Transverse colon (tissue), 4 donors: ENCODE measurements at regions not wholly inside any gene's neighbourhood (a gene's known extent, or its start where the extent isn't known, plus 50 kb on each side); places are given as distances from the start of the nearest gene placed in this dataset.

Experiments
- DNase-seq: peaks from one replicate; pipeline ENCODE4 v3.0.0-alpha.2; 2019
- H3K27ac ChIP-seq, 4 donors: fragments of 200-600 bp; sonication (generic); 2 replicates each; pipeline ENCODE4 v1.5.1; 2016 to 2018; ENCODE audit warnings: inconsistent platforms in 4 of 4
- H3K27me3 ChIP-seq: fragments of 200-600 bp; sonication (generic); 2 replicates; pipeline ENCODE4 v1.5.1; 2017; ENCODE audit warnings: inconsistent platforms
- H3K36me3 ChIP-seq, 4 donors: fragments of 200-600 bp; sonication (generic); 2 replicates each; pipeline ENCODE4 v1.5.1; 2017 to 2019; ENCODE audit warnings: inconsistent platforms in 4 of 4
- H3K4me1 ChIP-seq, 4 donors: fragments of 200-600 bp; sonication (generic); 2 replicates each; pipeline ENCODE4 v1.5.1; 2017 to 2020; ENCODE audit warnings: inconsistent platforms in 4 of 4
- H3K4me3 ChIP-seq, 4 donors: fragments of 200-600 bp; sonication (generic); 1 replicate in 1 of 4; 2 replicates in 3 of 4; pipeline versions ENCODE4 v1.5.1 to v1.6.1; 2017 to 2019; ENCODE audit warnings: inconsistent platforms in 4 of 4
- H3K9me3 ChIP-seq, 2 donors: fragments of 200-600 bp; sonication (generic); 2 replicates each; pipeline ENCODE4 v1.5.1; 2017 to 2019; ENCODE audit warnings: inconsistent platforms in 2 of 2
- CTCF ChIP-seq, 5 experiments: fragments of 200-600 bp in 3 of 5; fragments of 450-650 bp in 2 of 5; sonication (generic) in 3 of 5; IDR thresholded peaks; 1 replicate in 2 of 5; 2 replicates in 3 of 5; pipeline ENCODE4 v1.5.1; 2016 to 2017; ENCODE audit warnings: antibody characterized with exemption in 5 of 5, inconsistent platforms in 3 of 5, mild to moderate bottlenecking in 2 of 5, moderate library complexity in 1 of 5
- EP300 ChIP-seq: sonication (generic); formaldehyde crosslinking; IDR thresholded peaks from one replicate; pipeline ENCODE4 v1.6.1; 2017; ENCODE audit warnings: antibody characterized with exemption, low read depth
- POLR2A ChIP-seq: fragments of 450-650 bp; IDR thresholded peaks from one replicate; pipeline ENCODE4 v1.6.1; 2016; ENCODE audit warnings: antibody characterized with exemption, mild to moderate bottlenecking, moderate library complexity
- POLR2AphosphoS5 ChIP-seq, 3 donors: sonication (generic); formaldehyde crosslinking; IDR thresholded peaks; one replicate each; pipeline ENCODE4 v1.6.1; 2016; ENCODE audit warnings: antibody characterized with exemption in 3 of 3
- whole genome bisulfite sequencing, 2 donors: methylation state at CpG; one replicate each; pipeline ENCODE4 v1.1.5; 2018; ENCODE audit warnings: low coverage in 1 of 2; 5-methylcytosine and 5-hydroxymethylcytosine counted together
- in situ Hi-C, 4 donors: fragments of 200-750 bp; cut with MboI; loops; one replicate each; pipeline versions ENCODE4 v1.15.0 to v1.15.1; 2017; ENCODE audit warnings: low sequenced_read_pairs in 3 of 4, low pct_ligation_motif_present in 1 of 4, low pct_unique_long_range_greater_than_20kb in 1 of 4
- intact Hi-C: fragments of 100-400 bp; cut with DNase I; formaldehyde crosslinking; loops from one replicate; pipeline ENCODE4 v1.15.1; 2023; ENCODE audit warnings: low total_unique reads

GRCh38 chr3:154885418-154885817, 194.7 kb upstream of the MME start:
- in situ Hi-C loops, result no loop called here
- WGBS, 2 donors, result 81 to 86% methylated on average over 3 of the region's 3 CpGs

GRCh38 chr3:154884952-154885351, 195.2 kb upstream of the MME start:
- H3K9me3 ChIP-seq, result no peaks in the 10 kb centered on the region
- H3K27me3 ChIP-seq, result no peaks in the 10 kb centered on the region
- H3K27ac ChIP-seq, result no peak overlapping the region
- DNase-seq, result no peak
- H3K4me1 ChIP-seq, result no peaks in the 10 kb centered on the region
- H3K36me3 ChIP-seq, result no peaks in the 10 kb centered on the region
- no peak overlapping the region for H3K4me3 ChIP-seq
- in situ Hi-C loops, result no loop called here
- intact Hi-C loops, result no loop called here
- TF ChIP-seq POLR2AphosphoS5 (IDR thresholded peaks at IDR 0.05) (no peak), EP300 (no peak), CTCF (IDR thresholded peaks at IDR 0.05) (no peak), POLR2A (no peak)

More at GRCh38 chr3:154885418-154885817, 194.7 kb upstream of the MME start:
- no peaks in the 10 kb centered on the region for H3K36me3 ChIP-seq
- no peak for DNase-seq
- H3K27me3 ChIP-seq, result no peaks in the 10 kb centered on the region
- H3K9me3 ChIP-seq, result no peaks in the 10 kb centered on the region
- H3K27ac ChIP-seq, result no peak overlapping the region
- intact Hi-C loops, result no loop called here
- H3K4me1 ChIP-seq, result no peaks in the 10 kb centered on the region
- no peak for TF ChIP-seq POLR2AphosphoS5 (IDR thresholded peaks at IDR 0.05)
- TF ChIP-seq POLR2A, result no peak
- TF ChIP-seq EP300, result no peak
- TF ChIP-seq CTCF (IDR thresholded peaks at IDR 0.05), result no peak
- H3K4me3 ChIP-seq, result no peak overlapping the region

GRCh38 chr3:154875142-154875541, 205.0 kb upstream of the MME start:
- Histone ChIP-seq H3K27me3 (no peaks in the 10 kb centered on the region), H3K9me3 (no peaks in the 10 kb centered on the region), H3K4me1 (peaks cover 0 to 3% (median 0%) of the 10 kb centered on the region in 4 donors), H3K36me3 (no peaks in the 10 kb centered on the region), H3K27ac (no peak overlapping the region), H3K4me3 (no peak overlapping the region)
- in situ Hi-C loops (no loop called here), intact Hi-C loops (no loop called here)
- DNase-seq, result no peak
- WGBS, 2 donors, result 58% methylated on average over 7 of the region's 7 CpGs; no CpG with 5 or more reads in 1 of the 2 donors
- TF ChIP-seq CTCF (IDR thresholded peaks at IDR 0.05) (no peak), POLR2A (no peak), POLR2AphosphoS5 (IDR thresholded peaks at IDR 0.05) (no peak), EP300 (no peak)

- intact Hi-C loops, result no loop called here
- no peak for DNase-seq
- Histone ChIP-seq H3K27me3 (no peaks in the 10 kb centered on the region), H3K4me1 (peaks cover 0 to 3% (median 0%) of the 10 kb centered on the region in 4 donors), H3K27ac (no peak overlapping the region), H3K9me3 (no peaks in the 10 kb centered on the region), H3K4me3 (no peak overlapping the region), H3K36me3 (no peaks in the 10 kb centered on the region)
- 88 to 91% methylated on average over 2 of the region's 2 CpGs for WGBS, 2 donors
- in situ Hi-C loops, result no loop called here
- no peak for TF ChIP-seq EP300
- TF ChIP-seq POLR2AphosphoS5 (IDR thresholded peaks at IDR 0.05), result no peak
- no peak for TF ChIP-seq POLR2A
- TF ChIP-seq CTCF (IDR thresholded peaks at IDR 0.05), result no peak
Observed at GRCh38 chr3:154872696-154873095, 207.4 kb upstream of the MME start.
